ENCODE measurements at regions not wholly inside any gene's neighbourhood (a gene's known extent, or its start where the extent isn't known, plus 50 kb on each side); places are given as distances from the start of the nearest gene placed in this dataset.

DNA sequence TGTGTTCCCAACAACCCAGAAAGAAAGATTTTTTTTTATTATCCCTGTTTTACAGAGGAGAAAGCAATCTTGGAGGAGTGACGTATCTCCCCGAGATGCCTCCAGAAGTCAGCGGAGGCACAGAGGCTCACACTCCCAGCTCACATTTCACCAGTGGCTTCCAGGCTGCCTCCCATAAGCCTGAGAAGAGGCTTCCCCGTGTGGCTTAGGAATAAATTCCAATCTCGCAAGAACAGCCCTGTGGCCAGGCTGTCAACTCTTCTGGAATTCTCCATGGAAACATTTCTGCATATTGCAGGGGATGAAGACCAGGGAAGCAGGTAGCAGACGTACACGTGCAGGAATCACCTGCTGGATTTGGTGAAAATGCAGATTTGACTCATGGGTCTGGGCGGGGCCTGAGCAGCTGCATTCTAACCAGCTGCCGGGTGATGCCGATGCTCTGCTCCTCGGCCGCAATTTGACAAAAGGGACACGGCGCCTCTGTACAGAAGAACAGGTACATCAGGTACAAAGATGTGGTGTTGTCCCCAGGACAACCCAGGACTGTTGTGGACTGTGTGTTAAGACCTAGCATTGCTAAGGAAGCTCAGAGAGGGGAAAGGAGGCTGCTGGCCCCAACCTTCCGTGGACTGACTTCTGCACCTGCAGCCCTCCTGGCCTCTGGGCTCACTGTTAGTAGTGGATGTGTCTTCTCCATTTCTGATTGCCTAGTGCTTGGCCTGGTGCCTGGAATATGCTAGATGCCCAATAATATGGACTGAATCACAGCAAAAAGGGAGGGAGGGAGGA, 114.2 kb upstream of the ID2 start:
- DNase-seq: no peak

DNA sequence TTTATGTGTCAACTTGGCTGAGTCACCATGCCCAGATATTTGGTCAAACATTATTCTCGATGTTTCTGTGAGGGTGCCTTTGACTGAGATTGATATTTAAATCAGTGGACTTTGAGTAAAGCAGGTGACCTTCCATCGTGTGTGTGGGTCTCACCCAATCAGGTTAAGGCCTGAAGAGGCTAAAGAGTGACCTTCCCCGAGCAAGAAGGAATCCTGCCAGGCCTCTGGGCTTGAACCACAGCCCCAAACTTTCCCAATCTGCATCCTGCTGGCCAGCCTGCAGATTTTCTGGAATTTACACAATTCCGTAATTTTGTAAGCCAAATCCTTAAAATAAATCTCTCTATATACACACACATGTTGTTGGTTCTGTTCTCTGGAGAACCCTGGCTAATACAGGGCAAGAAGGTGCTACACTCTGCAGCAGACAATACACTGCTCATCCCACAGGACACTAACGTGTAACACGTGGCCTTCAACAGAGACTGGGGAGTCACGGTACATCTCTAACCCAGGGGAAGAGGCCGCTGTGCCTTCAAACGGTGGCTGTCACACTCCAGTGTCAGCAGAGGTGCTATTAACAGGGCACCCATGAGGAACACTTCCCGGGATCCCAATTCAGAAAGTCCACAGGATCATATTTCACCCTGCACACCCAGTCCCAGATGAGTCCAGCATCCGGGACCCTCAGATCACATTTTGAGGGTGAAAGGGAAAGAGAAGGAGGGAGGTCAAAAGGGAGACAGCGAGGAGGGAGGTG, 113.1 kb upstream of the ID2 start:
- no peak for DNase-seq

DNA sequence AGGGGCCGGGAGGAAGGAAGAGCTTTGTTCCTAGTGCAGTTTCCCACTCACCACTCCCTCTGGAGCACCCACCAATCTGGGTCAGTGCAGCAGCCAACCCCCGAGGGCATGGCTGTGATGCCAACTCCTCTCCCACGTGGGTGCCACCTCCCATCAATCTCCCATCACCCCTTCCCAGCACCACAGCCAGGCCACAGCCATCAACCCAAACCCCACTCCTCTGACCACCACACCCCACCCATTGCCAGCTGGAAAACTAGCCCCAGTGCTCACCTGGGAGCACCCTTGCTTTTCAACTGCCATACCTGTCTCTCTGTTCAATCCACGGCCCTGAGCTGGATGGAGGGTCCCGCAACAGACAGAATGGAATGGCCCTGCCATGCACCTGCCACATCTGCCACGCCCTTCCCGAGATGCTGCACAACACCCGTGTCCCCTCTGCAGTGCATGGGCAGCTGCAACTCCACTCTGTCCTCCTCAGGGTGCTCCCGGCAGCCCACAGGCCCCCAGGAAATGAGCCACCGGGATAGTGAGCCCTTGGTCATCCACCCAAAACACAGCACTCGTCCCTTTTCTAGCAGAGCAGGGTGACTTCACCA, 112.4 kb upstream of the ID2 start:
- DNase-seq: no peak

DNA sequence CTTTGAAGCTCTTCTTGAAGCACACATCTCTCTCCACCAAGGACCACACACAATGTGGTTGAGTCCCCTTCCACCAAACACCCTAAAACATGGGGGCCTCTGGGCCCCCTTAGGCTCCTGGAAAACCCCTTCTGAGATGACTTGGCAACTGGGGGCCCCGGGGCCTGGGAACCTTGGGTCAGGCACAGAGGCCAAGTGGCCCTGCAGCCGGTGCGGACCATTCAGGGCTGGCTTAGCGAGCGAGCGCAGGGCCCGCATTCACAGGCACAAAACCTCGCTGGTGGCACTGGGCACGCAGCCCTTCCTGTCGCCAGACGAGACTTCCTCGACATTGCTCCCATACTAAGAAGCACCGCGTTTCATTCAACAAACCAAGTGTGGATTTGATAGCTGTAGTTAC, 111.2 kb upstream of the ID2 start:
- no peak for DNase-seq

DNA sequence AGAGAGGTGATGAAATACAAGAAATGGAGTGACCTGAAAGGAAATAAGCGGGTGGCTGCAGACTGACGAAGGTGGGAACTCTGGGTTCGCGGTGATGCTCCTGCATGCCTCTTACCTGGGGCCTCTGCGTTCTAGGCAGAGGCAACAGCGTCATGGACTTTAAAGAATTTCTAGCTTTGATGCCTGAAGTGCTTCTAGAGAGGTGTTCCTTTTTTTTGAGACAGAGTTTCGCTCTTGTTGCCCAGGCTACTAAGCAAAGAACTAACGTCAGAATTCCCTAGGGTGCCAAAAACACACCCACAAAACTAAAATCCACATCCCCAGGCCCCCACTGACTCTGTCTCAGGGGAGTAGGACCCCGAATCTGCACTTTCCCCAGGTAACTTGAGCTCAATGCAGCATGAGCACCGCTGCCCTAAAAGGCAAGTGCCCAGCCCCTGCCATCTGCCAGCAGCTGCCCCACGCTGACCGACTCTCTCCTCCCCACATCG, 110.5 kb upstream of the ID2 start:
- DNase-seq: no peak

DNA sequence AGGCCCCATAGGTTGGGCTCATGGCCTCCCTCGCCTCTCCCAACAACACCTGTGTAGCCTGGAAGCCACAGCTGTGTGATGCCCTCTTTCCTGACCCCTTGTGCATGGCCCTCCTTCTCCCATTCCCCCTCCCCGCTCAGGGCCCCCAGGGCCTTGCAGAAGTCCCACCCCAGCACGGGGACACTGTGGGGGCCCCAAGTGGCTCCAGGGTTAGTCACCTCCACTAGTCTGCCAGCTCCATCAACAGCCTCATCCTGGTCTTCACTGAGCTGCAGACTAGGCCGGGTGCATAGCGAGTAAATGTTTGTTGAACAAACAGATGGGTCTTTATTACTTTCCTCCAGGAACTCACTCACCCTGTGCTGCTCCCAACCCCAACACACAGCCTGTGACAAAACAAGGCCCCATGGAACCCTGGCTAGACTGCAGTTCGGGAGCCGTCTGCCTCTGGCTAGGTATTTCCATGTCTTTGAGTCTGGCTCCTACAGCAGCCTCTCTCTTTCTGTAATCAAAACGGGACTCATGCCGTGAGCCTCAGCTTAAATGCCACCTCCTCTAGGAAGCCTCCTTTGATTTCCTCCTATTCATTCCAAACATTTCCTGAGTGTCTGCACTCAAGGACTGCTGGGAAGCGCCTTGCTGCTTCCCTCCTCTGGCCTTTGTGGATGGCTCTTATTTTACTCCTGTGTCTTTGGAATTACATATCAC, 109.9 kb upstream of the ID2 start:
- no peak for DNase-seq

DNA sequence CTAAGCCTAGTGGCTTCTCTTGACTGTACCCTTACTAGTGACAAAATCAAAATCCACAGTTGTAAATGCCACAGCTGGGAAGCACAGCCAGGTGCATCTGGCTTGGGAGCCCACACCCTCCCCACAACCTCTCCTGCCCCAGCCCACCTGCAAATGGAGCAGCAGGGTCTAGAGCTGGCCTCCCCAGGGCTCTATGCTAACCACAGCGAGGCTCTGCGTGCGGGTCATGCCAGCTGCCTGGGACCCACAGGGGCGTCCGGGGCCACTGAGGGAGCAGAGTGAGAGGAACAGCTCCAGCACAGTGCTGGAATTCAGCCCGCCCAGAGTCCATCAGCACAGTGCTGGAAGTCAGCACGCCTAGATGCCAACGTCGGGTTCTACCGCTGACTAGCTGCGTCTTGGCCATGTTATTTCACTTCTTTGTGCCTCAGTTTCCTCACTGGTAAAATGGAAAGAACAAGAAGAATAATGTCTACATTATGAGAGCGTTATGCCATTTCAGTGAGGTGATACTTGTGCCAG, 109.1 kb upstream of the ID2 start:
- no peak for DNase-seq

DNA sequence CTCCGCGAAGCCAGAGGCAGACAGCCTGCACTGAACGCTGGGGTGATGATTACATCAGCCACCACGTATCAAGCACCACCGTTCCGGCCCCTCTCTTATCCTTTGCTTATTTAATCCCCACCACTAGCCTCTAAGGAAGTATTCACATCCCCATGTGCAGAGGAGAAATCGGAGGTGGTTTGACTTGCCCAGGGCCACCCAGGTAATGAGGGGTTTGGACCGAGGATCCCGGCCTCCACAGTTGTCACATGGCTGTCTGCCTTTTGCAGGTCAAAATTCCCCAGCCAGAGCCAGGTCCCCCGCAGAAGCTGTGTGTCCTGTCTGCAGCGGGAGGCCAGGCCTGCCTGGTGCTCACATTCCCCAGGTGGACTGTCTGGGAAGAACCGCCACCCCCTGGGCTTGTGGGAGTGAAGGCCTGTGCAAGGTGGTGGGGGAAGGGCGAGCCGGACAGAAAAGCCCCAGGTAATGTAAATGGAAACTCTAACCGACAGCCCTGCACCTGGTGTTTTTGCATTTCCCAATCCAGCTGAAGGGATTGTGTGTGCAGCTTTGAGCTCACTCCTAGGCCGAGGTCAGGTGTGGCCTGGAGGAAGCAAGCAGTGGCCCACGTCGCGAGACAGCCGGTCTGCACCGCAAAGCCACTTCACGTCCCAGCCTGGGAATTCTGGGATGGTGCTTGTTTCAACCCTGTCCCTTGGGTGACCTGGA, 108.5 kb upstream of the ID2 start:
- DNase-seq: no peak

DNA sequence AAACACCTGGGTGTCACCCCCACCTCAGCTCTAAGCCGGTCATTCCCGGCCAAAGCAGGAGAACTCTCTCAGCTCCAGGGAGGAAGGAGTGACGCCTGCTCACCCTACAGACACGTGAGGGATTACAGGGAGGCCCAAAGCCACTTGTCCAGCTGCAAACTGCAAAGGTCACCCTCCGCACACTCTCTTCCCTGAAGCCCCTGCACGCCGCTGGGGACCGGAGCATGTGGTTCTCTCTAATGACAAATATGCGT, 108.0 kb upstream of the ID2 start:
- no peak for DNase-seq

DNA sequence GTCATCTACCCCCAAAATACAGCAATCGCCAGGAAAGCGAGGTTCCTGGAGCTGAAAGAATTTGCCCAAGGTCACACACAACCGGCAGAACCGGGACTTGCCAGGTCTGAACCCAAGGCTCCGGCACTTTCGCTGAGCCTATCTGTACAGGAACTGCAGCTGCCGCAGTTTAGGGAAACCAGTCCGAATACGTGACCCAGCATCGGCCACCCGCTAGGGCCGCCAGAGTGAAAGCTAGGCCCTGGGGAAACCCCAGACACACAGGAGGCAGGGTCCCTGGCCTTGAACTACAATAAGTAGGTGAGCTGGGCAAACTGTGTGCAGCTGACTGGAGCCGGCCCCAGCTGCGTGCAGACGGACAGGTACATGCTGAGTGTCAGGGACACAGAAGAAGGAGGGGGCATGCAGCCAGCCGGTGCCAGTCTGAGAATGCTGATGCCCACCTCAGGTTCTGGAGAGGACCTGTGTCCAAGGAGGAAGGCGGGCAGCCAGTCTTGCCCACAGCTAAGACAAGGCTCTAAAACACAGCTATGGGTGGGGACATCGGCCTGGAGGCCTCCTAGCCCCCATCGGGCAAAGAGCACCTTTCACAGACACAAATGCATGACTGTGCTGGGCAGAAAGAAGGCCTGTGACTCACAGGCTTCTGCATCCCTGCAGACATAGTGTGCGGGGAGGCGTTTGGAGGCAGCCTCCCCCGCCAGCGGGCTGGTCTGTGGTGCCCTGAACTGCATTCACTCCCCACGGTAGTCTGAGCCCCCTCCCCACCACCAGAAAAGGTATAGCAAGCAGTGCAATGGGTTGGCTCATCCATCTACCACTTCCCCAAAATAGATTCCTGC, 107.4 kb upstream of the ID2 start:
- peak in 3 of 4 experiments; percentile 43 to 47 (median 46) for DNase-seq

DNA sequence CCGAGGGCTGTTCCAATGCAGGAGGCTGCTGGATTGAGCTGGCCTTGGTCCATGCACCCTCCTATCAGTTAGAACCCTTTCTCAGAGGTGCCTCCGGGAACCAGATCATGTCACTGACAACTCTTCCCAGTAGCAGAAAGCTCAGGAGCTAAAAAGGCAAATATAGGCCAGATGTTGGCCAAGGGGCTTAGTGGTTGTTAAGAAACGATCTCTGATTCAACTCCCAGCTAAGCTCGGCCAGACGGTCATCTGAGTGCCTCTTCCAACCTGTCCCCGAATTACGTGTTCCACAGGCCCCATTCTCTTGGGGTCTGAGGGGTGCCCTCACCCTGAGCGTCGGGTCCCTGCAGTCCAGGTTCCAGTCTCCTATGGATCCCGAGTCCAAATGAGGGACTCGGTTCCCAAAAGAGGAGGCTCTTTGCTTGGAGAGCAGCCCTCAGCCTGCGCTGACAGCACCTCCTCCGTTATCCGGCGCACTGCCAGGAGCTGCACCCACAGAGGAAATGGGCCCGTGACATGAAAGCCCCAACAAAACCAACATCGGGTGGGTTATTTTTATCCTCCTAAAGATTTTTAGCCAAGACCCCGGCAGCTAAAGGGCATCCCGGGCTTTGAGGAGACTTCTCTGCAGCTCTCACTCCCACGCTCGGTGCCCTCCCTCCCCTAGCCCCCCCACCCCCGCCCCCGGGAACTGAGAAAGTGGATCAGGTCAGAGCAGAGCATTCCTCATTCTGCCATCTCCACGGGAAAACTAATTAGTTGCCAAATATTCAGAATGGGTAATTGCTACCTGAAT, 106.6 kb upstream of the ID2 start:
- DNase-seq: peak; percentile 58 to 80 (median 74)

DNA sequence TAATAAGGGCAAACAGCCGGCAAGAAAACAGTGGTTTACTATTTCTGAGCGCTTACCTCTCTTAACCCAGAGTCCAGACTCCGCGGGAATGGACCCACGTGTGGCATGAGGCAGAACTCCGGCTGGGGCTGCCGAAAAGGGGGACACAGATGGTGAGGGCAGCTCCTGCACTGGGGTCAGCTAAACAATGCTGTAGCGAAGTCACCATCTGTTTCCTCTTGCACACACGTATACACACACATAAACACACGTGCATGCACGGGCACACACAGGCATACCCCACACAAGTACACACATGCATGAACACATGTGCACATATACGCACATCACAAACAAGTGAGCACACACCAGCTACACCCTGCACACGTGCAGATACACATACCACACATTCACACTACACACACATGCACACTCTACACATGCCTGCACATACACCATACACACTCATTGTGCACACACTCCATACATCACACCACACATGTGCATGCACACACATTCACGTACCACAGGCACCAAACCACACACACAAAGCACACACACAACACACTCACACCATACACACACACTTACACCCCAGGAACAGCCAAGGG, 105.9 kb upstream of the ID2 start:
- DNase-seq: peak in 3 of 4 experiments; percentile 33 to 47 (median 41)

DNA sequence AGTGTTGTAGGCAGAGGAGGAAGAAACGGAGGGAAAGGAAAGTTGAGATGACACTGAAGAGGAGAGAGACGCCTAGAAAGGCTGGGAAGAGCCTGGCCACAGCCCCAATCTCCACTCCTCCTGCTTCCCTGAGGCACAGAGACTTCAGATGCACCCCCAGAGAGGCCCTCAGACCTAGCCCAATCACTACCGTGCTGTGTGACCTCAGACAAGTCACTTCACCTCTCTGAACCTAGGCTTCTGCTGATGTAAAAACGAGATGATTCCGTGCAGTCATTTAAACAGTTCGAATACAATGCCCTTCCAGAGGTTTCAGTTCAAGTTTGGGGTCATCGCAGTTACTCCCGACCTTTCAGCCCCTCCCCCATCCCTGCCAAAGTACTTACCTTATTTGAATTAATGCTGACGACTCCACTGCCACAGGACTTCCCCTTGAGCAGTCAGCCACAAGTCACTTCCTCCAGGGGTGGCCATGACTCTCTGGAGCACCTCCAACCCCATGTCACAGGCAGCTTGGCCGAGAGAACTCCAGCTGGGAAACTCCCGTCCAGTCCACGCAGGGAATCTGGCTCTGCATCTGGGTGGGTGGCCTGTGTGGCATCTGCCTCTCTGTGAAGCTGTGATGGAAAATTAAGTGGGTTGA, 105.2 kb upstream of the ID2 start:
- peak; percentile 80 to 94 (median 89) for DNase-seq

DNA sequence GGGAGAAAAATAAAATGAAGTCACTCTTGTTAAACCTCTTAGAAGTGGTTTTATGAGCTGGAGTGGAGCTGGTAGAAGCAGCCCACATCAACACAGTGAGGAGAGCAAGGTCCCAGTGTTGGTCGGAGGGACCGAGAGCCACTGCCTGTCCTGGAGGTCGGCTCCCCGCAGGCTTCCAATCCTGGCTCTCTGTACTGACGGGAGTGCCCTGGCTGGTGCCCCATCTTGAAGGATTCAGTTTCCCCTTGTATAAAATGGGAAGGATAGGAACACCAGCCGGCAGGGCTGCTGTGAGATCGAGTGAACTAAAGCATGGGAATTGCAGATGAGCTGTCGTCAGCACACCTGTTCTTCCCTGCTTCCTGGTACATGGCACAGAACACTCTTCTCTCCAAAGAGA, 104.3 kb upstream of the ID2 start:
- no peak for DNase-seq

DNA sequence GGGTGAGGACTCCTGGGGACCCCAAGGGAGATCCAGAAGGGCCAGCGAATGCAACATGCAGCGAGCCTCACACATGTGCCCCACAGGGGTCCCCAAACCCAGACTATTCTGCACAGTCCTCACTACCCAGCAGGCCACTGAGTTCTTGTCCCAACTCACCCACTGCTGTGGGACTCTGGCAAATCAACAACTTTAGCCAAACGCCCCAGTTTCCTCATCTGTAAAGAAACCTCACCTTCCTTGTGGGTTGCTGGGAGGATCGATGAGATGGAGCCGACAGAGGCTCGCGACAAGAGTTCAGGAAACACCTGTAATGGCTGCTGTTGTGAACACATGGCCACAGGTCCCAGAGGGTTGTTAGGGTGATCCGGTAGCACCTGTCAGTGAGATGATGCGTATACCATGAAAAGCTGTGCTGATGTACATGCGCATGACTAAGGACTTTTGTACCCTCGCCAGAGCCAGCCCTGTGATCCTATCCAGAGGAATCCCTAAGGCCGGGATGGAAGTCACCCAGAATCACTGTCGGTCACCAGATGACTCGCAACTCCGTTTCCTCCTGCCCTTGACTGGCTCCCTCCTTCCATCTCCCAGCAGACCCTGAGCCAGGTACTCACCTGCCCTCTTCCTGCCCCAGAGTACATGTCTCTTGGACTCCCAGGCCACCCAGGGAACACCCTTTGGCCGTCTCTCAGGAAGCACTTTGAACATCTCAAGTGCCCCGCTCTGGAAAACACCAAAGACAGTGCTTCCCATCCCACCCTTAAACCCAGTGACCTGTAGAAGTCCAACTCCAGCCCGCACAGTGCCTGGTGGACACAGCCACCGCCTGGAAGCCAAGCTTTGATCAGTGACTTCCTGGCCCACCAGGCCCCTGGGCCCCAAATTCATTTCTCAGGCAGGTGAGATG, 103.3 kb upstream of the ID2 start:
- DNase-seq: no peak

DNA sequence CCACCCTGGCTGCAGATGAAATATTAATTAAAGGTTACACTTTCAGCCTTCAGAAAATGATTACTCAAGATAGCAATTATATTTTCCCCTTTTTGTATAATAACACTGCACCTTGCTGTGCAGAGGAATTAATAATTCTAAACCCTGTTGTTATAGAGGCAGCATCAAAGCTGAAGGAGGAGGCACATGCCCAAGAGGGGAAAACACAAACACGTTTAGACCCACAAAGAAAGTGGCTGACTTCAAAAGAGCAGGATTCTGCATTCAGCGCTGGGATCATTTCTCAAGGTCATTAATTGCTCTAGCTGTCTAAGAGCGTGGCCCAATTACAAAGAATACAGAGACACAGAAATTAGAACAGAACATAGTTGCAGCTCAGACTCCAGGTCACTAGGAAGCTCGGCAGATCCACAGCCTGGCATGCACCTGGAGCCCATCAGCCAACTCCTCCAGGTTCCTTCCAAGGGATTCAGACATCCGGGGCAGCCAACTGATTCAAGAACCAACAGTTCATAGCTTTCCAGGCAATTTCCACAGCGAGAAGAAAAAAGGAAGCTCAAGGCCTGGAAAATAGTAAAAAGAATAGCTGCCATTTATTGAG, 102.3 kb upstream of the ID2 start:
- no peak for DNase-seq

DNA sequence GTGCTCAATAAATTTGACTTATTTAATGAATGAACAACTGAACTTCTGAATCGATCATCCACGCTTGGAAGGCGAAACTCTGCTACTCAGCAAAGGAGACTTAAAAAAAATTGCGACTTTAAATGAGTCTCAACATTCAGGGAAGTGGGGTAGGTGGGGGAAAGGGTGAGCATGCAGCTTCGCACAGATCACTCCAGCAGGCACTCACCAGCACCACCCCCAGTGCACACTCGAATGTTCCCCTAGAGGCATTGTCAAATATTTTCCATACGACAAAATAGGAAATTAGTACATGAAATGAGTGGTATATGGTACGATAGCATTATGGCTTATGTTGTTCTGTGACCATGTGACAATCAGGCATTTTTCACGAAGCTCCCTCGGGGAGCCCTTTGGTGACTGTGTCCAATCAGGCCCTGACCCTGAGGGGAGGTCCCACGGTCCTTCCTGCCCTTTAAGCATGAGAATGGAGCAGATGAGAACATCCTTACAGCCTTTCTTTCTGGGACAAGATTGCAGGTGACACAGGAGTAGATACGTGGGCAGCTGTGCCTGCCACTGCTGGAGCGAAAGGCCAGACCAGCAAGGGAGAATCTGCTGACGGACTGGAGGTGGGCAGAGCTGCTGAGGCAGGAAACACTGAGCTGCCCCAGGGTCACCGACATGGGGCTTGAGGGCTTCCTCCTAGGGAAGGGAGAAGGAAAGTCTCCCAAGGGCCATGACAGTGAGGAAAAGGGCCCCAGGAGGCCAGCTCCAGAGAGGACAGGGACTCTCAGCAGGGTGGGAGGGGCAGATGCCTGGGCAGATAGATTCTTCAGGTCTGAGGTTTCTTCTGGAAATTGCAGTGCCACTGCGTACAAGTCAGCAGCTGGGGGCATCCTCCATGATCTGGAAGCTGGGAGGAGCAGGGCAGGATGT, 101.3 kb upstream of the ID2 start:
- DNase-seq: peak in 3 of 4 experiments; percentile 38 to 62 (median 59)

Data from suppressor macrophage (primary cell).